GM18502 (cell line): ENCODE measurements at regions not wholly inside any gene's neighbourhood (a gene's known extent, or its start where the extent isn't known, plus 50 kb on each side); places are given as distances from the start of the nearest gene placed in this dataset.

Experiments used
- ATAC-seq: cut with Tn5 transposase; IDR thresholded peaks from one replicate; pipeline ENCODE4 v1.9.1; 2021; ENCODE audit warnings: mild to moderate bottlenecking; ENCODE audit not compliant: unreplicated experiment, poor library complexity

GRCh38 chr15:100718075-100718980, 115.9 kb downstream of the ASB7 start:
- ATAC-seq: no peak

GRCh38 chr15:100720406-100720967, 118.1 kb downstream of the ASB7 start:
- no peak for ATAC-seq

GRCh38 chr15:100721758-100722550, 119.6 kb downstream of the ASB7 start:
- no peak for ATAC-seq

GRCh38 chr15:100722551-100723314, 120.3 kb downstream of the ASB7 start:
- no peak for ATAC-seq

- ATAC-seq: no peak
These were observed 121.0 kb downstream of the ASB7 start for GRCh38 chr15:100723315-100723801.

- ATAC-seq: no peak
These were observed 123.0 kb downstream of the ASB7 start for GRCh38 chr15:100725121-100726069.

- ATAC-seq: no peak
These were observed 123.7 kb downstream of the ASB7 start for GRCh38 chr15:100726070-100726420.

GRCh38 chr15:100726421-100727190, 124.2 kb downstream of the ASB7 start:
- no peak for ATAC-seq

- no peak for ATAC-seq
These were observed 125.0 kb downstream of the ASB7 start for GRCh38 chr15:100727291-100727851.

- ATAC-seq: no peak
These were observed 126.2 kb downstream of the ASB7 start for GRCh38 chr15:100728371-100729201.

GRCh38 chr15:100729461-100729860, 127.1 kb downstream of the ASB7 start:
- no peak for ATAC-seq

- ATAC-seq: no peak
These were observed 127.7 kb downstream of the ASB7 start for GRCh38 chr15:100730129-100730528.

- no peak for ATAC-seq
These were observed 128.4 kb downstream of the ASB7 start for GRCh38 chr15:100730655-100731266.

GRCh38 chr15:100731267-100732152, 129.1 kb downstream of the ASB7 start:
- no peak for ATAC-seq

- no peak for ATAC-seq
These were observed 130.0 kb downstream of the ASB7 start for GRCh38 chr15:100732211-100733055.
